Immature natural killer cell (primary cell): ENCODE measurements at regions not wholly inside any gene's neighbourhood (a gene's known extent, or its start where the extent isn't known, plus 50 kb on each side); places are given as distances from the start of the nearest gene placed in this dataset.

Experiments used
- DNase-seq, 3 donors: peaks; one replicate each; pipeline ENCODE4 v3.0.0; 2022; ENCODE audit warnings: mixed read lengths in 1 of 3
- H3K27ac Mint-ChIP-seq, 6 donors: one replicate each; pipeline ENCODE4 v1.8.0; 2020; ENCODE audit warnings: mixed read lengths in 6 of 6, mild to moderate bottlenecking in 5 of 6, inconsistent platforms in 4 of 6, moderate library complexity in 3 of 6
- H3K27me3 Mint-ChIP-seq, 3 donors: one replicate each; pipeline ENCODE4 v1.8.0; 2020 to 2021; ENCODE audit warnings: low read depth in 3 of 3, mild to moderate bottlenecking in 3 of 3, mixed read lengths in 3 of 3, moderate library complexity in 3 of 3, inconsistent platforms in 1 of 3
- H3K36me3 Mint-ChIP-seq, 3 donors: one replicate each; pipeline ENCODE4 v1.8.0; 2020; ENCODE audit warnings: mixed read lengths in 3 of 3, inconsistent platforms in 2 of 3, mild to moderate bottlenecking in 2 of 3
- H3K4me1 Mint-ChIP-seq, 2 donors: one replicate each; pipeline ENCODE4 v1.8.0; 2020; ENCODE audit warnings: inconsistent platforms in 2 of 2, mild to moderate bottlenecking in 2 of 2, mixed read lengths in 2 of 2, moderate library complexity in 1 of 2
- H3K4me3 Mint-ChIP-seq, 5 donors: one replicate each; pipeline ENCODE4 v1.8.0; 2020; ENCODE audit warnings: mild to moderate bottlenecking in 5 of 5, mixed read lengths in 5 of 5, inconsistent platforms in 3 of 5, moderate library complexity in 3 of 5
- H3K9me3 Mint-ChIP-seq, 6 donors: one replicate each; pipeline ENCODE4 v1.8.0; 2020; ENCODE audit warnings: mild to moderate bottlenecking in 6 of 6, mixed read lengths in 6 of 6, inconsistent platforms in 4 of 6, moderate library complexity in 3 of 6

DNA sequence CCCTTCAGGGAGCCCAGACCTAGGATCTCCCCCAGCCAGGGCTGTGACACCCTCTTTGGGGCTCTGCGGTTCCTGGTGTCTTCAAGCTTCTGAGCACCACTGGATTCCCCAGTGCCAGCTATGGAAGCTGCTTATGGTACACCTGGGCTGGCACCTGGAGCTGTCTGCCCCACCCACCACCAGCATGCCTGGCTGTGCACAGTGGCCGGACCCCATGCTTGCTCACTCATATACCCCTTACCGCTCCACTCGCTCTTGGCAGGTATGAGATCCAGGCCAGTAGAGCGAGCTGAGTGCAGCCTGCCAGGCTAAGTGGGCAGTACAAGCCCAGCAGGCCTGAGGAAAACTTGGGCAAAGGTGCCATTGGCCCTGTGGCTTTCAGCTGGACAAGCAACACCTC lies 114.0 kb downstream of the DACT1 start:
- Mint-ChIP-seq H3K27me3 (no peaks in the 10 kb centered on the region), H3K9me3 (peaks cover 0 to 1% (median 0%) of the 10 kb centered on the region in 6 donors), H3K4me1 (peaks cover 6 to 16% of the 10 kb centered on the region in 2 donors), H3K36me3 (no peaks in the 10 kb centered on the region), H3K4me3 (no peak overlapping the region), H3K27ac (no peak overlapping the region)
- DNase-seq: no peak

DNA sequence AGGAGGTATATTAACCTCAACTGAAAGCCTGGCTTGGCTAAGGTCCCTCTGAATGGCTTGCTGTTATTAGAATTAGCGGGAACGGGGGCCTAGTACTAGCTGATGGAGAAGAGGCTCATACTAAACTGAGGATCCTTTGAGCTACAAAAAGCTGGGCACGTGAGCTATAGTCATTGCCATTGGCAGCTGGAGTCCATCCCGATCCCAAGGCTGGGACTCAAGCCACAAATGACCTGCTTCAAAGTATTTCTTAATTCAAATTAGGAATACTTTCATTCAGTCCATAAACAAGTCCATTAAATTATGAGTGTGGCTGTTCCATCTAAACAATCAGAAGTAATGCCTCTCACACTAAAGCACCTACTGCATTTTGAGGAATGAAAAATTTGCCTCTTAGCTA lies 114.5 kb downstream of the DACT1 start:
- Mint-ChIP-seq H3K27ac (no peak overlapping the region), H3K4me1 (peaks cover 6 to 16% of the 10 kb centered on the region in 2 donors), H3K4me3 (no peak overlapping the region), H3K9me3 (peaks cover 0 to 2% (median 0%) of the 10 kb centered on the region in 6 donors), H3K27me3 (no peaks in the 10 kb centered on the region), H3K36me3 (no peaks in the 10 kb centered on the region)
- no peak for DNase-seq

DNA sequence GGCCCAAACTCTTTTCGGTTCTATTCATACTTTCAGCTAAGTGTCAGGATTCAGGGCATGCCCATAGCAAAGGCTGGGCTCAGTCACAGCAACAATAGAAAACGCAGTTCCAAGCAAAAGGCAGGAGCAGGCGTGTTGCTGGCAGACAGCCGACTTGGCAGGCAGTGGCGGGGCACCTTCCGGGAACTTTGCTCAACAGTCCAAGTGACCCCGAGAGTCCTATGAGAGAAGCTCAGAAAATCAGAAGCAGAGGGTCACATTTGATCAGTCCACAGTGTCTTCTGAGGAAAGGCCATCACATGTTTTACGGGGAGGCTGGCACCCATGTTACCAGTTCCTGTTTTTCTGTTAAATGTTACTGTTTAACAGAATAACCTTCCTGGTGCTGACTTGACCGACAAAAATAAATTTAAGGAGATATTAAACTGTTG lies 115.0 kb downstream of the DACT1 start:
- Mint-ChIP-seq H3K4me1 (peaks cover 6 to 16% of the 10 kb centered on the region in 2 donors), H3K4me3 (no peak overlapping the region), H3K36me3 (no peaks in the 10 kb centered on the region), H3K27ac (no peak overlapping the region), H3K27me3 (no peaks in the 10 kb centered on the region), H3K9me3 (peaks cover 0 to 2% (median 0%) of the 10 kb centered on the region in 6 donors)
- DNase-seq: no peak

DNA sequence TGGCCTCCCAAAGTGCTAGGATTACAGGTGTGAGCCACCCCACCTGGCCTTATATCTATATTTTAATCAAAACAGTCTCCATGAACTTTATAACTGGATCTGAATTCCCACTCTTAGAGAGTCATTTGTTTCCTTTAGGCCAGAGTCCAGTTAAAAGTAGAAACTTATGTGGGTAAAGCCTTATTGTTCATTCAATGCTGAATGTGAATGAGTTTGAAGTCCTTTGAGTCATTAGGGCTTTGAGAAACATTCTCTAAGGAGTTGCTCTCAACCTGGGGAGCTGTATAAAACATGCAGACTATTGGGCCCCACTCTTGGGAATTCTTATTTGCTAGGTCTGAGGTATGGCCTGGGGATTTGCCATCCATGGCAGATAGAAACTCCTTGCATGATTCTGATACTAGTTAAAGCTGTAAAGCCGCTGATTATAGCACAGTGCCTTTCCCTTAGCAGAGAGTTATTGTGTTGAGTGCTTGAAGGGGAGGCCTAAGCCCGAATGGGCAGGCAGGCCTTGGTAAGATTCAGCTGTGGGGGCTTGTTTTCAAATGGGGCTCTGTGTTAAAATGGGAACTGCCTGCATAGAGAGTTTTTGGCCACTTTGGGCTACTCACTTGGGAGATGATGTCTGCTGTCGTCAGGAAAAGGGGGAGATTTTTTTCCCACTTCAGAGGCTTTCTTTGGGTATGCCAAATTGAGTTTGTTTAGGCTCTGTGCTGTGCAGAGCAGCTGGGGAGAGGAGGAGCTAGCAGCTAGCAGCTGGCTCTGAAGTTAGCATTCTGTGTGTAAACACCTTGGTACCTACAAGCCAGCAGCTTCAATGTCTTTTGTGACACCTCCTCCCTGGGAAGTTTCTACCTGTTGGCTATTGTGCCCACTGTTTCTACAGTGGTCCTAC lies 117.5 kb downstream of the DACT1 start:
- Mint-ChIP-seq H3K36me3 (no peaks in the 10 kb centered on the region), H3K27me3 (no peaks in the 10 kb centered on the region), H3K27ac (no peak overlapping the region), H3K4me3 (no peak overlapping the region), H3K9me3 (peaks cover 0 to 2% (median 0%) of the 10 kb centered on the region in 6 donors), H3K4me1 (peaks cover 0 to under 1% of the 10 kb centered on the region in 2 donors)
- no peak for DNase-seq

DNA sequence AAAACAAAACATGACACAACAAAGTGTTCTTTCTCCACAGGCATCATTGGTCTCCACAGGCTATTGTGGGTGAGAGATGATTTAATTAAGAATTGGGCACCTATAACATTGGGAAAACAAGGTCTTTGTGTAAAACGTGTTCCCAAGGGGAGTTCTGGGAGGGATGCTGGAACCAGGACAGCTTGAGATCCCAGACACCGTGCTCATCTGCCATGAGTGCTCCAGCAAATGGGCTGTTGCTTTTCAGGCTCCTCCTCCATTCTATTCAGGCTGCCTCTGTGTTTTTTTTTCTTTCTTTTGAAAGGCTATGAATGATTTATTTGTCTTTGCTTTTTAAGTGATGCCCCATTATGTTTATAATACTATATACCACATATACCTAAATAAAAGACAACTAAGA lies 122.4 kb downstream of the DACT1 start:
- H3K27me3 Mint-ChIP-seq: no peaks in the 10 kb centered on the region
- H3K36me3 Mint-ChIP-seq: no peaks in the 10 kb centered on the region
- H3K4me3 Mint-ChIP-seq: no peak overlapping the region
- no peak overlapping the region for H3K27ac Mint-ChIP-seq
- DNase-seq: no peak
- no peaks in the 10 kb centered on the region for H3K4me1 Mint-ChIP-seq
- H3K9me3 Mint-ChIP-seq: peaks cover 0 to 2% (median 0%) of the 10 kb centered on the region in 6 donors

DNA sequence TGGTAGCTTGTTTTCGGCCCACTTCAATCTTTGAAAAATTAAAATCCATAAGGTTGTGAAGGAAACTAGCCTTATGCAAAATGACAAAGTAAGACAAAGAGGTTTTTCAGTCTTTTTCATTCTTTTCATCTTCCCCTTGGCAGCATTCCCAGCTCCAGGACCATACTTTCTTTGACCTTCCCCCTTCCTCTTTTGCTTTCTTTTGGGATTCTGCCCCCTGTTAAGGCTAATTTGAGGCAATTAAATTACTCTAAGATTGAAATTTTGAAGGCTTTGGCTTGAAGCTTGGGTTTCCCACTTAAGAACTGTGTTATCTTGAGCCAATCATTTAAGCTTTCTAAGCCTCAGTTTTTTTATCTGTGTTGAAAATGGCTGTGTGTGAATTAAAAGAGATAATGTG lies 124.9 kb downstream of the DACT1 start:
- no peaks in the 10 kb centered on the region for H3K4me1 Mint-ChIP-seq
- no peaks in the 10 kb centered on the region for H3K36me3 Mint-ChIP-seq
- no peak overlapping the region for H3K4me3 Mint-ChIP-seq
- H3K27ac Mint-ChIP-seq: no peak overlapping the region
- H3K27me3 Mint-ChIP-seq: peaks cover 0 to 3% (median 2%) of the 10 kb centered on the region in 3 donors
- H3K9me3 Mint-ChIP-seq: peaks cover 0 to 2% (median 0%) of the 10 kb centered on the region in 6 donors
- DNase-seq: no peak

DNA sequence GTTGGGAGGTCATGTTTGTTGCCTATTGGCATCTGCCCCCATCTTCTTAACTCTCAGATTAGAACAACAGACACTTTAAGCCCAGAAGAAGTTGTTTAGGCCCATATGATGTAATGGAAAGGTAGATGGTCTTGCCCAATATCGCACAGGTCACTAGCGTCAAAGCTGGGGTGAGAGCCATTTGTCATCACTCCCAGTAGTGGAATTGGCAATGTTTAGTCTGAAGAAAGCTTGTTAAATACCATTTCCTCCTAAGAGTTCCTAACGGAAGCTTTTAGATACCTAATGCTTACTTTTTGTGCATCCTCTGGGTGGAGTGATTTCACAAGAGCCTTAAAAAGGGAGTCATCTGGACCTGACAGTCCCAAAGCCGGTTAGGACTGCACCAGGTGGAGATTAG lies 125.4 kb downstream of the DACT1 start:
- no peak for DNase-seq
- no peak overlapping the region for H3K27ac Mint-ChIP-seq
- H3K9me3 Mint-ChIP-seq: peaks cover 0 to 2% (median 0%) of the 10 kb centered on the region in 6 donors
- no peaks in the 10 kb centered on the region for H3K4me1 Mint-ChIP-seq
- H3K36me3 Mint-ChIP-seq: no peaks in the 10 kb centered on the region
- H3K27me3 Mint-ChIP-seq: peaks cover 0 to 3% (median 2%) of the 10 kb centered on the region in 3 donors
- H3K4me3 Mint-ChIP-seq: no peak overlapping the region

DNA sequence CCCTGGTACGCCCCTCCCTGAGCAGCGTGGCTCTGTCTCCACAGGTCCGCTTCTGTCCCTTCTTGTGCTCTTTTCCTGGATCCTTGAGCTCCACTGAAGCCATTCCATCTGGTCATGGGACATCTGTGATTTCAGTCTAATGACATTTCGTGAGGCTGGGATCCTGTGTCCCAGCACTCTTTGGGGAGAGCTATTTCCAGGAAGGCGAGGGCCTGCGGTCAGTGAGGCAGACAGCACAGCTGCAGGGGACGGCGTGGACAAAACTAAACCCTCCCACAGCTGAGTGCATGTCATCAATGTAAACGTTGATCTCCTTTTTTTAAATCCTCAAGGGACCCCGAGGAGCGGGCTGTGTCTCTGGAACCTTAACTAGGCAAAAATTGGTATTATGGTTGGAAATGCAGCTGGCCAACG lies 127.7 kb downstream of the DACT1 start:
- no peaks in the 10 kb centered on the region for H3K4me1 Mint-ChIP-seq
- H3K4me3 Mint-ChIP-seq: no peak overlapping the region
- H3K36me3 Mint-ChIP-seq: no peaks in the 10 kb centered on the region
- no peak overlapping the region for H3K27ac Mint-ChIP-seq
- H3K9me3 Mint-ChIP-seq: peaks cover 0 to 2% (median 0%) of the 10 kb centered on the region in 6 donors
- H3K27me3 Mint-ChIP-seq: peaks cover 0 to 4% (median 3%) of the 10 kb centered on the region in 3 donors
- DNase-seq: no peak

DNA sequence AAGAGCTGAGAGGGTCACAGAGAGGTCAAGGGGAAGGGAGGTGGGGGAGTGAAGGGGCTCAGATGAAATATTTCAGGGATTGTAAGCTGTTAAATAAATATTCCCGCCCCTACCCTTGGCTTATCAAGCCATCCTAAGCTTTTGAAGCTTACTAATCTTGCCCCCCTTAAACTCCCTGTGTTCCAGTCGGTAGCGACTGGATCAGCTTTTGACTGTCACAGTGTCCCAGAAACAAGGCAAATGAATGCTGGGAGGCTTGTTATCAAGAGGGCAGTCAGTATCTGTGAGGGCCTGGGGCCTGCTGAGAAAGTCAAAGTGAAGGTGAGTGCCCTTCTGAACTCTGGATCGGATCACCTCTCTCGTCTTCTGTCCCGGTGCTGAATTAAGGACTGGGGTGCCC lies 128.1 kb downstream of the DACT1 start:
- no peak overlapping the region for H3K27ac Mint-ChIP-seq
- H3K36me3 Mint-ChIP-seq: no peaks in the 10 kb centered on the region
- H3K27me3 Mint-ChIP-seq: peaks cover 0 to 4% (median 3%) of the 10 kb centered on the region in 3 donors
- no peak for DNase-seq
- H3K4me1 Mint-ChIP-seq: no peaks in the 10 kb centered on the region
- H3K4me3 Mint-ChIP-seq: no peak overlapping the region
- H3K9me3 Mint-ChIP-seq: peaks cover 0 to 2% (median 0%) of the 10 kb centered on the region in 6 donors

DNA sequence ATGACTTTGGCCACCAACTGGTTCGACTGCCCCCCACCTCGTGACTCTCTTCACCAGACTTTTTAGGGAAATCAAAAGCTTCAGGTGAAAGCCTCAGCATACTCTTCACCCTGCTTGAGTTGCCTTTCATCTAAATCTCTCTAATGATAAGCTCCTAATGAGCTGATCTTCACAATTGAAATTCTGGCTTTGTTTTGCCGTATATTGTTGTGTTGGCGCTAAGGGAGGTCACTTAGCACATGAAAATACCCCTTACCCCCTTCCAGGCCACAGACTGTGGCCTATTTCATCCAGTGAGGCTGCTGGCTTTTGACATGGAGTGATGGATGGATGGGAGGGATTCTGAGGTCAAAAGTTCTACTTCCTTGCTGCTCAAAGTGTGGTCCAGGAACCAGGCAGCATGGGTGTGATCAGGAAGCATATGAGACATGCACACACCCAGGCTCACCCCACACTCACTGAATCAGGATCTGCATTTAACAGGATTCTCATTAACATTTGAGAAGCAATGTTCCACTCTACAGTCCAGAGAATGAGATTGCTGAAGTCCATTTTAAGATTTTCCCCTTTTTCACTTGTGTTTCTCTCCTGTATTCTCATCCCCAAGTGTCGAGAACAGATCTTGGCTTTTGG lies 131.4 kb downstream of the DACT1 start:
- H3K36me3 Mint-ChIP-seq: no peaks in the 10 kb centered on the region
- no peak overlapping the region for H3K27ac Mint-ChIP-seq
- no peak overlapping the region for H3K4me3 Mint-ChIP-seq
- H3K4me1 Mint-ChIP-seq: no peaks in the 10 kb centered on the region
- peaks cover 0 to 2% (median 0%) of the 10 kb centered on the region in 6 donors for H3K9me3 Mint-ChIP-seq
- peaks cover 0 to 4% (median 3%) of the 10 kb centered on the region in 3 donors for H3K27me3 Mint-ChIP-seq
- DNase-seq: no peak

DNA sequence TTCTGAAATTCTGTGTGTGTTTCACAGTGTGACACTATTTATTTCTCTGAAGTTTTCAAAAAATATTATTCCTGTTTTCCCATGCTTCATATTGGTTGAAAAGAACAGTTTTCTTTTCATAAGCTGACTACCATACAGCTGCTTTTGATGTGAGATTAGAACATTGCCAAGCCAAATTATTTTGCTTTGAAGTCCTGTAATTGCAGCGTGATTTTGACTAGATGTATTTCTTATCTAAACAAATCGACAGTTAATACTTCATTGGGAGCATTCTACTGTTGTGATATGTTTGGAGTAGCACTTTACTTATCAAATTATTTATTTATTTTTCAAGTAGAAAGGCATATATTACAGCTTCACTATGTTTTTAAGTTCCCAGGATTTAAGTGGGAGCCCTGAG lies 132.0 kb downstream of the DACT1 start:
- Mint-ChIP-seq H3K36me3 (no peaks in the 10 kb centered on the region), H3K9me3 (peaks cover 0 to 2% (median 0%) of the 10 kb centered on the region in 6 donors), H3K27me3 (peaks cover 0 to 4% (median 3%) of the 10 kb centered on the region in 3 donors), H3K4me1 (no peaks in the 10 kb centered on the region), H3K4me3 (no peak overlapping the region), H3K27ac (no peak overlapping the region)
- DNase-seq: no peak

DNA sequence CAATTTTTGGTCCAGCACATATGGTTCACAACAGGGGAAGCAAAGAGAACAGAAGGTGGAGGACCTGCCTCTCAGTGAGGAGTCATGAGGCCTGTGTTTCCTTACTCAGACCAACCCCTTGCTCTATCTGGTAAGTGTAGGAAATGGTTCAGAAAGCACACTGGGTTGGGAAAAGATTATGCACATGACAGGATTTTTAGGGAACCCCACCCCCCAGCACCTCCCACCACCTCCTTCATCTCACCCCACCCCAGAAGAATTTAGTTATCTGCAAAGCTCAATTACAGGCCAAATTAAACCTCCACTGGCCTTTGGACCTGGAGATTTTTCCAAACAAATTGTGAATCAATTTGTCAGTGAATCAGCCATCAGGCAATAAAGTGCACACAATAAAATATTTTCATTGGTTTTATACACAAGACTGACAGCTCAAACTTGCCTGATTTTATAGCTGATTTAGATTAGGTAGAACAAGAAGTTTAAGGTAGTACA lies 132.8 kb downstream of the DACT1 start:
- Mint-ChIP-seq H3K4me3 (no peak overlapping the region), H3K27me3 (peaks cover 0 to 2% (median 2%) of the 10 kb centered on the region in 3 donors), H3K36me3 (no peaks in the 10 kb centered on the region), H3K27ac (no peak overlapping the region), H3K4me1 (no peaks in the 10 kb centered on the region), H3K9me3 (no peaks in the 10 kb centered on the region)
- DNase-seq: no peak

DNA sequence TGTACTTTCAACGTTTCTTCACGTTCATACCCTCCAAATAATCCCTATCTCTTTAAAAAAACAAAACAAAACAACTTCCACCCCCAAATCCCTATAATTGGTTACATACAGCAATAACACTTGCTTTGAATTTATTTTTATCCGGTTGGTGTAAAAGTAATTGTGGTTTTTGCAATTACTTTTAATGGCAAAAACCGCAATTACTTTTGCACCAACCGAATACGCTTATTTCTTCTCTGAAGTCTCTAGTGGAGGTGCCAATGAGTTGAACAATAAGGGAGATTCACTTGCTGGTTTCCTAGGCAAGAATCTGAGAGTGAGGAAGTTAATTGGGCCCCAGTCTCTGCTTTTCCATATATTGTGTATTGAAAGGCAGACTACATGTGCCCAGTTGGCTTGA lies 133.3 kb downstream of the DACT1 start:
- Mint-ChIP-seq H3K27ac (no peak overlapping the region), H3K27me3 (peaks cover 0 to 2% (median 0%) of the 10 kb centered on the region in 3 donors), H3K4me1 (no peaks in the 10 kb centered on the region), H3K36me3 (no peaks in the 10 kb centered on the region), H3K4me3 (no peak overlapping the region), H3K9me3 (no peaks in the 10 kb centered on the region)
- DNase-seq: no peak

DNA sequence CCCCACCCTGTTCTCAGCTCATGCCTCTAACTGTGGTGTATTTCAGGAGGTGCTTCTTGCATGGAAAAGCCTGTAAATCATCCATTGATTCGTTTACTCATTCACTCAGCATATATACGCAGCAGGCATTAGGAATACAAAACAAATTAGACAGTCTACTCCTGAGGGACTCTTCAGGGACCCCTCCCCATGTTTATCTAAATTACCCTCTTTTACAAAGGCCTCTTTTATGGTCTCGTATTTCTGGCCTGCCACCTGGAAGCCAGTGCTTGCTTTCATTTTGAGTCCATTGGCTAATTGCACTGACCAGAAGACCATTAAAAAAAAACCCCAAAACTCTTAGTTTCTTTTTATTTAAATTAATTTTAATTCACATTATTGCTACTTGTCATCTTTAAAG lies 134.4 kb downstream of the DACT1 start:
- DNase-seq: no peak
- no peak overlapping the region for H3K27ac Mint-ChIP-seq
- no peaks in the 10 kb centered on the region for H3K4me1 Mint-ChIP-seq
- peaks cover 0 to 2% (median 0%) of the 10 kb centered on the region in 3 donors for H3K27me3 Mint-ChIP-seq
- H3K9me3 Mint-ChIP-seq: peaks cover 0 to 1% (median 0%) of the 10 kb centered on the region in 6 donors
- no peak overlapping the region for H3K4me3 Mint-ChIP-seq
- H3K36me3 Mint-ChIP-seq: no peaks in the 10 kb centered on the region
